ENCODE measurements at regions not wholly inside any gene's neighbourhood (a gene's known extent, or its start where the extent isn't known, plus 50 kb on each side); places are given as distances from the start of the nearest gene placed in this dataset.
"Not testable (repeated sequence)": the region's sequence is repeated elsewhere in the genome, so short reads cannot be mapped to it uniquely, and the experiment has no call there.

GRCh38 chr2:192438239-192438638, 243.5 kb upstream of the TMEFF2 start:
- H3K9me3 ChIP-seq (ENCODE audit: control insufficient read depth in 2 of 2, insufficient read depth in 1 of 2, low read depth in 1 of 2, low read length in 1 of 2), result no peaks in the 10 kb centered on the region
- H3K27me3 ChIP-seq (ENCODE audit: control insufficient read depth in 3 of 3, insufficient read depth in 3 of 3, low read length in 3 of 3), result no peaks in the 10 kb centered on the region
- DNase-seq, result peak in 1 of 2 donors; percentile 4
- no peaks in the 10 kb centered on the region for H3K36me3 ChIP-seq (ENCODE audit: control insufficient read depth in 3 of 3, insufficient read depth in 2 of 3, low read depth in 1 of 3, low read length in 3 of 3)
- FAIRE-seq, result no peak
- H3K4me3 ChIP-seq (ENCODE audit: low read depth in 1 of 3, low read length in 3 of 3), result no peak overlapping the region
- no peak overlapping the region for H3K27ac ChIP-seq (ENCODE audit: low read depth in 1 of 3, low read length in 2 of 3)
- H3K4me1 ChIP-seq (ENCODE audit: control insufficient read depth in 3 of 3, insufficient read depth in 2 of 3, low read depth in 1 of 3, low read length in 2 of 3), result no peaks in the 10 kb centered on the region
- 40 to 61% (median 41%) methylated on average over 1 of the region's 1 CpG for WGBS, 3 donors

- Histone ChIP-seq H3K4me1 (ENCODE audit: control insufficient read depth in 3 of 3, insufficient read depth in 2 of 3, low read depth in 1 of 3, low read length in 2 of 3) (no peaks in the 10 kb centered on the region), H3K27me3 (ENCODE audit: control insufficient read depth in 3 of 3, insufficient read depth in 3 of 3, low read length in 3 of 3) (no peaks in the 10 kb centered on the region), H3K9me3 (ENCODE audit: control insufficient read depth in 2 of 2, insufficient read depth in 1 of 2, low read depth in 1 of 2, low read length in 1 of 2) (no peaks in the 10 kb centered on the region), H3K36me3 (ENCODE audit: control insufficient read depth in 3 of 3, insufficient read depth in 2 of 3, low read depth in 1 of 3, low read length in 3 of 3) (no peaks in the 10 kb centered on the region), H3K4me3 (ENCODE audit: low read depth in 1 of 3, low read length in 3 of 3) (no peak overlapping the region), H3K27ac (ENCODE audit: low read depth in 1 of 3, low read length in 2 of 3) (no peak overlapping the region)
- no peak for DNase-seq
- FAIRE-seq, result no peak
- 61 to 81% (median 68%) methylated on average over 4 of the region's 4 CpGs for WGBS, 3 donors
Measured at GRCh38 chr2:192437653-192438052, 242.9 kb upstream of the TMEFF2 start.

GRCh38 chr2:192424243-192424642, 229.5 kb upstream of the TMEFF2 start:
- H3K9me3 ChIP-seq (ENCODE audit: control insufficient read depth in 2 of 2, insufficient read depth in 1 of 2, low read depth in 1 of 2, low read length in 1 of 2), result no peaks in the 10 kb centered on the region
- no peaks in the 10 kb centered on the region for H3K4me1 ChIP-seq (ENCODE audit: control insufficient read depth in 3 of 3, insufficient read depth in 2 of 3, low read depth in 1 of 3, low read length in 2 of 3)
- DNase-seq, result peak in 1 of 2 donors; percentile 49
- no peak for FAIRE-seq
- no peak overlapping the region for H3K4me3 ChIP-seq (ENCODE audit: low read depth in 1 of 3, low read length in 3 of 3)
- H3K27me3 ChIP-seq (ENCODE audit: control insufficient read depth in 3 of 3, insufficient read depth in 3 of 3, low read length in 3 of 3), result no peaks in the 10 kb centered on the region
- no peak overlapping the region for H3K27ac ChIP-seq (ENCODE audit: low read depth in 1 of 3, low read length in 2 of 3)
- 23 to 65% (median 39%) methylated on average over 4 of the region's 4 CpGs for WGBS, 3 donors
- no peaks in the 10 kb centered on the region for H3K36me3 ChIP-seq (ENCODE audit: control insufficient read depth in 3 of 3, insufficient read depth in 2 of 3, low read depth in 1 of 3, low read length in 3 of 3)

GRCh38 chr2:192419786-192420185, 225.1 kb upstream of the TMEFF2 start:
- no peak overlapping the region for H3K4me3 ChIP-seq (ENCODE audit: low read depth in 1 of 3, low read length in 3 of 3)
- H3K36me3 ChIP-seq (ENCODE audit: control insufficient read depth in 3 of 3, insufficient read depth in 2 of 3, low read depth in 1 of 3, low read length in 3 of 3), result no peaks in the 10 kb centered on the region
- H3K4me1 ChIP-seq (ENCODE audit: control insufficient read depth in 3 of 3, insufficient read depth in 2 of 3, low read depth in 1 of 3, low read length in 2 of 3), result no peaks in the 10 kb centered on the region
- H3K27me3 ChIP-seq (ENCODE audit: control insufficient read depth in 3 of 3, insufficient read depth in 3 of 3, low read length in 3 of 3), result no peaks in the 10 kb centered on the region
- DNase-seq, result no peak
- FAIRE-seq, result no peak
- H3K9me3 ChIP-seq (ENCODE audit: control insufficient read depth in 2 of 2, insufficient read depth in 1 of 2, low read depth in 1 of 2, low read length in 1 of 2), result peaks cover 0 to 1% of the 10 kb centered on the region in 2 donors
- 36 to 50% (median 41%) methylated on average over 2 of the region's 2 CpGs for WGBS, 3 donors
- H3K27ac ChIP-seq (ENCODE audit: low read depth in 1 of 3, low read length in 2 of 3), result no peak overlapping the region

GRCh38 chr2:192416060-192416459, 221.3 kb upstream of the TMEFF2 start:
- FAIRE-seq, result no peak
- H3K4me3 ChIP-seq (ENCODE audit: low read depth in 1 of 3, low read length in 3 of 3), result no peak overlapping the region
- no peak for DNase-seq

GRCh38 chr2:192414794-192415193, 220.1 kb upstream of the TMEFF2 start:
- Histone ChIP-seq H3K9me3 (ENCODE audit: control insufficient read depth in 2 of 2, insufficient read depth in 1 of 2, low read depth in 1 of 2, low read length in 1 of 2) (peaks cover 0 to 14% of the 10 kb centered on the region in 2 donors), H3K36me3 (ENCODE audit: control insufficient read depth in 3 of 3, insufficient read depth in 2 of 3, low read depth in 1 of 3, low read length in 3 of 3) (no peaks in the 10 kb centered on the region), H3K4me3 (ENCODE audit: low read depth in 1 of 3, low read length in 3 of 3) (no peak overlapping the region), H3K27me3 (ENCODE audit: control insufficient read depth in 3 of 3, insufficient read depth in 3 of 3, low read length in 3 of 3) (no peaks in the 10 kb centered on the region), H3K27ac (ENCODE audit: low read depth in 1 of 3, low read length in 2 of 3) (no peak overlapping the region), H3K4me1 (ENCODE audit: control insufficient read depth in 3 of 3, insufficient read depth in 2 of 3, low read depth in 1 of 3, low read length in 2 of 3) (no peaks in the 10 kb centered on the region)
- no peak for FAIRE-seq
- DNase-seq, result no peak
- WGBS, 3 donors, result 89 to 90% (median 89%) methylated on average over 18 of the region's 18 CpGs

More at GRCh38 chr2:192416060-192416459, 221.3 kb upstream of the TMEFF2 start:
- Histone ChIP-seq H3K4me1 (ENCODE audit: control insufficient read depth in 3 of 3, insufficient read depth in 2 of 3, low read depth in 1 of 3, low read length in 2 of 3) (no peaks in the 10 kb centered on the region), H3K36me3 (ENCODE audit: control insufficient read depth in 3 of 3, insufficient read depth in 2 of 3, low read depth in 1 of 3, low read length in 3 of 3) (no peaks in the 10 kb centered on the region), H3K27me3 (ENCODE audit: control insufficient read depth in 3 of 3, insufficient read depth in 3 of 3, low read length in 3 of 3) (no peaks in the 10 kb centered on the region), H3K9me3 (ENCODE audit: control insufficient read depth in 2 of 2, insufficient read depth in 1 of 2, low read depth in 1 of 2, low read length in 1 of 2) (peaks cover 0 to 14% of the 10 kb centered on the region in 2 donors), H3K27ac (ENCODE audit: low read depth in 1 of 3, low read length in 2 of 3) (no peak overlapping the region)
- 47 to 61% (median 52%) methylated on average over 4 of the region's 4 CpGs for WGBS, 3 donors

- Histone ChIP-seq H3K27ac (ENCODE audit: low read depth in 1 of 3, low read length in 2 of 3) (no peak overlapping the region), H3K27me3 (ENCODE audit: control insufficient read depth in 3 of 3, insufficient read depth in 3 of 3, low read length in 3 of 3) (no peaks in the 10 kb centered on the region), H3K36me3 (ENCODE audit: control insufficient read depth in 3 of 3, insufficient read depth in 2 of 3, low read depth in 1 of 3, low read length in 3 of 3) (no peaks in the 10 kb centered on the region), H3K4me1 (ENCODE audit: control insufficient read depth in 3 of 3, insufficient read depth in 2 of 3, low read depth in 1 of 3, low read length in 2 of 3) (no peaks in the 10 kb centered on the region), H3K9me3 (ENCODE audit: control insufficient read depth in 2 of 2, insufficient read depth in 1 of 2, low read depth in 1 of 2, low read length in 1 of 2) (peaks cover 0 to 14% of the 10 kb centered on the region in 2 donors), H3K4me3 (ENCODE audit: low read depth in 1 of 3, low read length in 3 of 3) (no peak overlapping the region)
- DNase-seq, result no peak
- no peak for FAIRE-seq
- 90 to 92% (median 91%) methylated on average over 13 of the region's 13 CpGs for WGBS, 3 donors
Measured at GRCh38 chr2:192413812-192414681, 219.3 kb upstream of the TMEFF2 start.

- not testable (repeated sequence) for FAIRE-seq; H3K36me3 ChIP-seq (ENCODE audit: control insufficient read depth in 3 of 3, insufficient read depth in 2 of 3, low read depth in 1 of 3, low read length in 3 of 3); DNase-seq; H3K4me1 ChIP-seq (ENCODE audit: control insufficient read depth in 3 of 3, insufficient read depth in 2 of 3, low read depth in 1 of 3, low read length in 2 of 3); H3K4me3 ChIP-seq (ENCODE audit: low read depth in 1 of 3, low read length in 3 of 3); H3K27ac ChIP-seq (ENCODE audit: low read depth in 1 of 3, low read length in 2 of 3); H3K27me3 ChIP-seq (ENCODE audit: control insufficient read depth in 3 of 3, insufficient read depth in 3 of 3, low read length in 3 of 3)
- 84 to 92% (median 86%) methylated on average over 10 of the region's 10 CpGs for WGBS, 3 donors
- peaks cover 0 to 14% of the 10 kb centered on the region in 2 donors for H3K9me3 ChIP-seq (ENCODE audit: control insufficient read depth in 2 of 2, insufficient read depth in 1 of 2, low read depth in 1 of 2, low read length in 1 of 2)
Measured at GRCh38 chr2:192412866-192413265, 218.1 kb upstream of the TMEFF2 start.

GRCh38 chr2:192412394-192412793, 217.7 kb upstream of the TMEFF2 start:
- DNase-seq (no peak), FAIRE-seq (no peak)
- Histone ChIP-seq H3K4me3 (ENCODE audit: low read depth in 1 of 3, low read length in 3 of 3) (no peak overlapping the region), H3K36me3 (ENCODE audit: control insufficient read depth in 3 of 3, insufficient read depth in 2 of 3, low read depth in 1 of 3, low read length in 3 of 3) (no peaks in the 10 kb centered on the region), H3K4me1 (ENCODE audit: control insufficient read depth in 3 of 3, insufficient read depth in 2 of 3, low read depth in 1 of 3, low read length in 2 of 3) (no peaks in the 10 kb centered on the region), H3K9me3 (ENCODE audit: control insufficient read depth in 2 of 2, insufficient read depth in 1 of 2, low read depth in 1 of 2, low read length in 1 of 2) (peaks cover 0 to 14% of the 10 kb centered on the region in 2 donors), H3K27me3 (ENCODE audit: control insufficient read depth in 3 of 3, insufficient read depth in 3 of 3, low read length in 3 of 3) (no peaks in the 10 kb centered on the region), H3K27ac (ENCODE audit: low read depth in 1 of 3, low read length in 2 of 3) (no peak overlapping the region)

All from small intestine (tissue), 7 donors.